OCI-LY7 (cell line): ENCODE measurements at regions not wholly inside any gene's neighbourhood (a gene's known extent, or its start where the extent isn't known, plus 50 kb on each side); places are given as distances from the start of the nearest gene placed in this dataset.

Experiments
- EZH2phosphoT487 ChIP-seq: fragments of 200-600 bp; sonication (generic); IDR thresholded peaks from 2 replicates; pipeline ENCODE4 v1.6.1; 2018; ENCODE audit warnings: low read depth, borderline replicate concordance, mild to moderate bottlenecking, mixed run types, antibody characterized with exemption, low read length, moderate library complexity, mixed read lengths
- TF ChIP-seq, protein P1 (sequence below): fragments of 200-600 bp; sonication (generic); conservative IDR thresholded peaks from 2 replicates; pipeline ENCODE4 v1.5.1; 2014; ENCODE audit warnings: mild to moderate bottlenecking, antibody characterized with exemption, low read length, moderate library complexity, mixed read lengths

DNA sequence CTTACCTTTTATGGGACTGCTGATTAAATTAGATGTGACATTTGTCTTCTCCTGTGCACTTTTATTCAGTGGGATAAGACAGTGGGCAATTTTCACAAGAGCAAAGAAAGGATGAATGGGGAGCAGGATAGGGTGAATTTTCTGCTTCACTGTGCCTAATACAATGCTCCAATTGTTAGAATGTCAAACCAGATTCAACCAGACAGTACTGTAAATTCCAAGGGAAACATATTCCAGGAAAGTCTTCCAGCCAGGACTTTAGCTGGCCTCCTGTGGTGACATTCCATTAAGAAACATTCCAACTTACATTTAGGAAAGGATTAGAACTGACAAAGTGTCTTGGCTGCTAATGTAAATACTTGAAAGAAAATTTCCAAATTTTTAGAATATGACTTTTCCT, 100.1 kb upstream of the PROK2 start:
- TF ChIP-seq, protein P1, sequence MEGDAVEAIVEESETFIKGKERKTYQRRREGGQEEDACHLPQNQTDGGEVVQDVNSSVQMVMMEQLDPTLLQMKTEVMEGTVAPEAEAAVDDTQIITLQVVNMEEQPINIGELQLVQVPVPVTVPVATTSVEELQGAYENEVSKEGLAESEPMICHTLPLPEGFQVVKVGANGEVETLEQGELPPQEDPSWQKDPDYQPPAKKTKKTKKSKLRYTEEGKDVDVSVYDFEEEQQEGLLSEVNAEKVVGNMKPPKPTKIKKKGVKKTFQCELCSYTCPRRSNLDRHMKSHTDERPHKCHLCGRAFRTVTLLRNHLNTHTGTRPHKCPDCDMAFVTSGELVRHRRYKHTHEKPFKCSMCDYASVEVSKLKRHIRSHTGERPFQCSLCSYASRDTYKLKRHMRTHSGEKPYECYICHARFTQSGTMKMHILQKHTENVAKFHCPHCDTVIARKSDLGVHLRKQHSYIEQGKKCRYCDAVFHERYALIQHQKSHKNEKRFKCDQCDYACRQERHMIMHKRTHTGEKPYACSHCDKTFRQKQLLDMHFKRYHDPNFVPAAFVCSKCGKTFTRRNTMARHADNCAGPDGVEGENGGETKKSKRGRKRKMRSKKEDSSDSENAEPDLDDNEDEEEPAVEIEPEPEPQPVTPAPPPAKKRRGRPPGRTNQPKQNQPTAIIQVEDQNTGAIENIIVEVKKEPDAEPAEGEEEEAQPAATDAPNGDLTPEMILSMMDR: no peak
- no peak for TF ChIP-seq EZH2phosphoT487
